Breast epithelium (tissue), 3 donors: ENCODE measurements at regions not wholly inside any gene's neighbourhood (a gene's known extent, or its start where the extent isn't known, plus 50 kb on each side); places are given as distances from the start of the nearest gene placed in this dataset.

Experiments used
- CTCF ChIP-seq, 3 donors: fragments of 450-650 bp; IDR thresholded peaks; one replicate each; pipeline ENCODE4 v1.5.1; 2016 to 2017; ENCODE audit warnings: antibody characterized with exemption in 3 of 3, mild to moderate bottlenecking in 3 of 3, moderate library complexity in 3 of 3
- POLR2A ChIP-seq: fragments of 450-650 bp; IDR thresholded peaks from one replicate; pipeline ENCODE4 v1.6.1; 2016; ENCODE audit warnings: antibody characterized with exemption, mild to moderate bottlenecking, moderate library complexity
- POLR2AphosphoS5 ChIP-seq, 3 donors: sonication (generic); formaldehyde crosslinking; IDR thresholded peaks; one replicate each; pipeline ENCODE4 v1.6.1; 2017; ENCODE audit warnings: antibody characterized with exemption in 3 of 3

GRCh38 chr3:25171897-25172296, 256.2 kb upstream of the RARB start:
- no peak for TF ChIP-seq POLR2AphosphoS5 (IDR thresholded peaks at IDR 0.05)
- TF ChIP-seq CTCF (IDR thresholded peaks at IDR 0.05) = no peak
- TF ChIP-seq POLR2A = no peak
